Cardiac fibroblast (primary cell): ENCODE measurements at regions not wholly inside any gene's neighbourhood (a gene's known extent, or its start where the extent isn't known, plus 50 kb on each side); places are given as distances from the start of the nearest gene placed in this dataset.

Experiments
- DNase-seq, 2 donors: peaks; one replicate each; pipeline versions ENCODE4 v3.0.0 to v3.0.0-alpha.2; 2010; ENCODE audit warnings: low read depth in 2 of 2
- H3K4me3 ChIP-seq, 2 donors: replicated peaks in 1 of 2; 1 replicate in 1 of 2; 2 replicates in 1 of 2; pipeline ENCODE4 v1.5.1; 2011; ENCODE audit warnings: low read depth in 2 of 2, low read length in 2 of 2, mild to moderate bottlenecking in 2 of 2, moderate library complexity in 1 of 2
- TF ChIP-seq, protein P1 (sequence below): IDR thresholded peaks from one replicate; pipeline ENCODE4 v1.5.1; 2011; ENCODE audit warnings: low read depth, mild to moderate bottlenecking, low read length, inconsistent platforms

DNA sequence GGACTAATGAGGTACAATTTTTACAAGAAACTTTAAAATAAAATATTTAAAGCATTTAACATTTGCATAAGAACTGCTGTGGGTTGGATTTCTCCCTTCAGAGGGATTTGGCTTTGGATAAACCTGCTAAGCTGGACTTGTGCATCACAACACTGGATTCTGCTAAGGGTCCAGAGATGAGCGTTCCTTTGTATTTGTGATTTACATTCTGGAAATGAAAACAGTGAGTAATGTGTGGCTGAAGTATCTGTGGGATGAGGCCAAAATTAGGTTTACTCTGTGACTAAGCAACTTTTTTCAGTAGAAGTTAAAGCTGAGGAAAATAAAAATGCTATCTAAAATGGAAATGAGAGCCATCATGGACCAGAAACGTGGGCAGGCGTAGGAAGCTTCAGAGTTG lies 494.3 kb downstream of the EPM2A start:
- peak; percentile 18 to 74 for DNase-seq
- TF ChIP-seq, protein P1, sequence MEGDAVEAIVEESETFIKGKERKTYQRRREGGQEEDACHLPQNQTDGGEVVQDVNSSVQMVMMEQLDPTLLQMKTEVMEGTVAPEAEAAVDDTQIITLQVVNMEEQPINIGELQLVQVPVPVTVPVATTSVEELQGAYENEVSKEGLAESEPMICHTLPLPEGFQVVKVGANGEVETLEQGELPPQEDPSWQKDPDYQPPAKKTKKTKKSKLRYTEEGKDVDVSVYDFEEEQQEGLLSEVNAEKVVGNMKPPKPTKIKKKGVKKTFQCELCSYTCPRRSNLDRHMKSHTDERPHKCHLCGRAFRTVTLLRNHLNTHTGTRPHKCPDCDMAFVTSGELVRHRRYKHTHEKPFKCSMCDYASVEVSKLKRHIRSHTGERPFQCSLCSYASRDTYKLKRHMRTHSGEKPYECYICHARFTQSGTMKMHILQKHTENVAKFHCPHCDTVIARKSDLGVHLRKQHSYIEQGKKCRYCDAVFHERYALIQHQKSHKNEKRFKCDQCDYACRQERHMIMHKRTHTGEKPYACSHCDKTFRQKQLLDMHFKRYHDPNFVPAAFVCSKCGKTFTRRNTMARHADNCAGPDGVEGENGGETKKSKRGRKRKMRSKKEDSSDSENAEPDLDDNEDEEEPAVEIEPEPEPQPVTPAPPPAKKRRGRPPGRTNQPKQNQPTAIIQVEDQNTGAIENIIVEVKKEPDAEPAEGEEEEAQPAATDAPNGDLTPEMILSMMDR = no peak

DNA sequence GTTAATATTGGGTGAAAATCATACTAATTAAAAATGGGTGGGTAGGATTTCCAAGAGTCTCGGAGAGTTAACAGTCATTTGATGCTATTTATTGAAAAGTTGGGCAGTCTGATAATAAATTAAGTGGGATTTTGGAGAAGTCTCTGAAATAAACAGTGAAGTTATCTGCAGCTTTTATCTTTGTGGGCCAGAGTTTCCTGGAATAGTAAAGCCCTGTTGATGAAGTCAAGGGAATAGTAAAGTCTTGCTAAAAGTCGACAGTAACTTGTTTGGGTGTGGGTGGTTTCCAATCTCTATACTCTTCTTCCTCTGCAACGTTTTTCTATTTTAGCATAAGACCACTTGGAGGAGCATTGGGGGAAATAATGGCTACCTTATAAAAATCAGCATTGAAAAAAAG lies 493.6 kb downstream of the EPM2A start:
- no peak overlapping the region for H3K4me3 ChIP-seq
- TF ChIP-seq, protein P1 = no peak

More for the DNA sequence above, 494.3 kb downstream of the EPM2A start:
- H3K4me3 ChIP-seq = no peak overlapping the region

DNA sequence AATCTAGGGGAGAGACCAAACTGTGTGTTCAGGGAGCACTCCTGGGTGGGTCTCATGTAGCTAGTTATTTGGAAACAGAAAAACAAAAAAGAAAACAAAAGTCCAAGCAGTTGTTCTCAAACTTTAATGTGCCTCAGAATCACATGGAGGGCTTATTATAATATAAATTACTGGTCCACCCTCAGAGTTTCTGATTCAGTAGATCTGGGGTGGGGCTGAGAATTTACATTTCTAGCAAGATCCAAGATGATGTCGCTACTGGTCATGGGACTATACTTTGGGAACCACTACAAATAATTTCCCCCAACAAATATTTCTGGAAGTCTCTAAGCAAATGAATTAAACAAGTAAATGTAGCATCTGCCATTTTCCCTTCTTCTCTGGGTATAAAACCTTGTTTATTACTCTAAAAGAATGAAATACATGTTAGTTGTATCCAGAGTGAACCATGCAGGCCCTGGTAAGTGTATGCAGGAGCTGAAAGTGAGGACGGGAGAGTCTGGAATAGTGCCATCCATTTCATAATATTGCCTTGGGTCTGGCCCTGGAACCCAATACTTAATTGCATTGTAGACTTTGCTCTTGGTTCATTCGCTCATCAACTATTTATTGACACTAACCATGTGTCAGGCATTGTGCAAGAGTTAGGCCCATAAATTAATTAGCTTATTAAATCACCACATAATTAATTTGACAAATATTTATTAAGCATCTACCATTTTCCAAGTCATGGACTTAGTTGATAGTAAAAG lies 490.8 kb downstream of the EPM2A start:
- TF ChIP-seq, protein P1 = no peak

More for the DNA sequence above, 493.6 kb downstream of the EPM2A start:
- no peak for DNase-seq

DNA sequence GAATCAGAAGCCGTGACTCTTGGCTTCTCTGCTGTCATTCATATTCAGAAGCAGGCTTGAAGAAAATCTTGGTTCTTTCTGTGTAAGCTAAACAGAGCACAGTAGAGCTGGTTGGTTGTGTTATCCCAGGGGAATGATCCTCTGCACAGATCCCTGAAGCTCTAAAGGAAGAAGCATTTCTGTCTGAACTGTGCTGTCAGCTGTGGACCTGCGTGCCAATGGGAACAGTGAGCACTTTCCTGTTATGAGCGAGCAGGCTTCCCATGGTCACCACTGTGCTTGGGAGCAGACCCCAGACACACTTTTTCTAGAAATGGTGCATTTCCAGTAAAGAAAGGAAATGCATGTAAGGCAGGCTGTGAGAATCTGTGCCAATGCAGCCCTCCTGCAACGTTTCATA lies 490.2 kb downstream of the EPM2A start:
- peak; percentile 16 to 48 for DNase-seq
- TF ChIP-seq, protein P1 = no peak
- no peak overlapping the region for H3K4me3 ChIP-seq

More for the DNA sequence above, 490.8 kb downstream of the EPM2A start:
- DNase-seq = peak; percentile 4 to 14
- H3K4me3 ChIP-seq = no peak overlapping the region

DNA sequence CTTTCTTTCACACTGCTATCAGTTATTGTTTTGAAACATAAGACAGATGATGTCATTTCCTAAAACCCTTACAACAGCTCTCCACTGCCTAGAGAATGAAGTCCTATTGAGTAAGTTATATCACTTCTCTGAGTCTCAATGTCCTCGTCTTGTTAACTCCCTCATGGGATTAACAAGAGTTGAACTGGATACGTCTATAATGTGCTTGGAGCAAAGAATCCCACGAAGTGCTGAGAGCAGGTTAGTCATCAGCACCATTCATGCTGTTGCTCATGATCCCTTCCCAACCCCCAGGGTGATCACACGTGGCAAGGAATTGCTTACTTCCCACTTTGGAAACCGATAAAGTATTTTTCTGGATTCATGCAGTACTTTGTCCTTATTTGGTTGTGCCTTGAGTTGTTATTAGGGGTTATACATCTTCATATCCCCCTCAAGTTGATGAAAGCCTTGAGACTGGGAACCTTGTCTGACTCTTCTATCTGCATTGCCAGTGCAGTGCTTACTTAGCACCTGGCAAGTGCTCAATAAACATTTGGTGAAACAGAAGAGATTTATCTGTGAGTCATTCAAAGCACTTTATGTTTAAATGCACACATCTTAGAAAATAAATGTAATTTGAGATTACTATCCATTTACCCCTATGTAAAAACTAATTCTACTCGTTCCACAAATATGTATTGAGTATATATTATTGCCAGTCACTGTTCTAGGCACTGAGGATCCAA lies 487.5 kb downstream of the EPM2A start:
- DNase-seq = peak; percentile 74 to 93
- no peak overlapping the region for H3K4me3 ChIP-seq
- TF ChIP-seq, protein P1 = no peak

DNA sequence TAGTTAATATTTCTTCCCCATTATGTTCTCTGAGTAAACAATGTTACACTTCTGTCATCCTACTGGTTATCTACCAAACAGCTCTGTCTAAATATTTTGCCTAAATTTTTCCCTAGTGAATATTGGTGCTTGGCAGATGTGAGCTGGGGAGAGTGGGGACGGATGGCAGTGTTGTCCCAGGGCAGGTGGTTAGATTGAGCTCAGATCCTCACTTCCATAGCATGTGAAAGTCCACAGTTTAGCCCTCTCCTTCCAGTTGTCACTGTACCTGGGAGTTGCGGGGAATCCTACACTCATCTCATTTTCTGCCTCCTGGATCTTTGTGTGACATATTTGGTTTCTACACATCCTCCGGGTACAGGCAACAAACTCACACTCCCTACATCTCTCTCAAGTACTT lies 484.9 kb downstream of the EPM2A start:
- TF ChIP-seq, protein P1 = no peak
- DNase-seq = no peak
- no peak overlapping the region for H3K4me3 ChIP-seq
